ENCODE measurements at regions not wholly inside any gene's neighbourhood (a gene's known extent, or its start where the extent isn't known, plus 50 kb on each side); places are given as distances from the start of the nearest gene placed in this dataset.
A peak's percentile ranks its signal among the peaks of the same experiment; 100 is the strongest.

DNA sequence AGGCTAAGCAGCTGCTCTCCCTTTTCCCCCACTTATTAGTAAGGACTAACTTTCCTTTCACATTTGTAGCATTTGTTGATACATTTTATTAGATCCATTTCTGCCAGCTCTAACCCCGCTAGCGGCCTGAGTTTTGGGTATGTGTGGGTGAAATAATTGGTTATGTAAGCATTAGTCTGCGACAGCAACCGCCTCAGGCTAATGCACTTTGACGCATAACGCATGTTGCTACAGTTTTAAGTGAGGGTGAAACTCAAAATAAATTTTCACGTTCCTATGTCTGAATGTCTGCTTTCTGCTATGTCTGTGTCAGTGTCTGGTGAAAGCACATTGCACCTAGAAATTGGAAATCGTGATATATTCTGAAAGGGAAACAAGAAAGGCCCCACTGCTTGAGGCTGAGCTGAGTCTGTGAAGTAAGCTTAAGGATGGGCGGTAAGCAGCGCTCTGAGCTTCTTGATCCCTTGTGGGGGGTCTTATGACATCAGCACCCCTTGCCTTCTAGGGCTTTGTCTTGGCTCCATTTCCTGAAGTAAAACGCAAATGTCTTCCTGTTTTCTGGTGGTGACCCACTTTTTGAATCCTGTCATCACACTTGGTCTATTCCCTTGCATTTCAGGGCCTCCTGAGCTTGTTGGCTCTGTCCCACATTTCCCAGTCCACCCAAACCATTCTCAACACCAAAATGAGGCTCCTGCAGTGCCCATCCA, 648.3 kb upstream of the ARGLU1 start:
- H3K4me3 ChIP-seq (ENCODE audit: low read length), result no peak overlapping the region
- peak; percentile 61 for DNase-seq (ENCODE audit: low read depth)
- TF ChIP-seq, protein P1, sequence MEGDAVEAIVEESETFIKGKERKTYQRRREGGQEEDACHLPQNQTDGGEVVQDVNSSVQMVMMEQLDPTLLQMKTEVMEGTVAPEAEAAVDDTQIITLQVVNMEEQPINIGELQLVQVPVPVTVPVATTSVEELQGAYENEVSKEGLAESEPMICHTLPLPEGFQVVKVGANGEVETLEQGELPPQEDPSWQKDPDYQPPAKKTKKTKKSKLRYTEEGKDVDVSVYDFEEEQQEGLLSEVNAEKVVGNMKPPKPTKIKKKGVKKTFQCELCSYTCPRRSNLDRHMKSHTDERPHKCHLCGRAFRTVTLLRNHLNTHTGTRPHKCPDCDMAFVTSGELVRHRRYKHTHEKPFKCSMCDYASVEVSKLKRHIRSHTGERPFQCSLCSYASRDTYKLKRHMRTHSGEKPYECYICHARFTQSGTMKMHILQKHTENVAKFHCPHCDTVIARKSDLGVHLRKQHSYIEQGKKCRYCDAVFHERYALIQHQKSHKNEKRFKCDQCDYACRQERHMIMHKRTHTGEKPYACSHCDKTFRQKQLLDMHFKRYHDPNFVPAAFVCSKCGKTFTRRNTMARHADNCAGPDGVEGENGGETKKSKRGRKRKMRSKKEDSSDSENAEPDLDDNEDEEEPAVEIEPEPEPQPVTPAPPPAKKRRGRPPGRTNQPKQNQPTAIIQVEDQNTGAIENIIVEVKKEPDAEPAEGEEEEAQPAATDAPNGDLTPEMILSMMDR (IDR thresholded peaks at IDR 0.05; ENCODE audit: insufficient read depth, low read depth, low read length, missing control alignments), result no peak

DNA sequence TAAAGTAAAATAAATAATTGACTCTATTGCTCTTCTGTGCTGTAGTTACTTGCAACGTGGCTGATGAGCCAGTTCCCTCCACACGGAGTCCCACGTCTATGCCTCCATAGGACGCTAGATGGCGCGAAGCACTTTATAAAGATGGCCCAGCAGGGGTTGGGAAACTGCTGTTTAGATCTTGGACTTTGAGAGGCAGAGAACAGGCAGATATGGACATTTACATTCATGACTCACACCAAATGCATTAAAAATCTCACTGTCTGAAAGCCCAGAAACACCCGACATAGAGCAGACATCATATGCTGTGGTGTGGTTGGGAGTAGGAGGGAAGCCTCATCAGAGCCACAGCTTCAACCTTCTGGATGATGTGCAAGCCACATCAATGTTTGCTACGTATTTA, 643.1 kb upstream of the ARGLU1 start:
- peak; percentile 87 for DNase-seq (ENCODE audit: low read depth)
- H3K4me3 ChIP-seq (ENCODE audit: low read length), result no peak overlapping the region

DNA sequence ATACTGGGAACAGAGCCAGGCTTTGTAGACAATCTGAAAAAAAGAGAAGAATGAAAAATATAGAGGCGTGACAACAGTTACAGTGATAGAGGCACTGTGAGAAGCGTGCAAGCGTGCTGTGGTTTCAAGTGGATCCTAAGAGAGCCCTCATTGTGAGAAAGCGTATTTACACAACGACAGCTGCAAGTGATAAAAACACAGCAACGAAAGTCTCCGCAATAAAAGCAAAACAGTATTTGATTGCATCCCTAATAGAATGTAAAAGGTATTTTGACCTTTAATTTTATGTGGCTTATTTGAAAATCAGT, 642.7 kb upstream of the ARGLU1 start:
- H3K4me3 ChIP-seq (ENCODE audit: low read length), result no peak overlapping the region
- TF ChIP-seq, protein P1 (IDR thresholded peaks at IDR 0.05; ENCODE audit: insufficient read depth, low read depth, low read length, missing control alignments), result no peak
- no peak for DNase-seq (ENCODE audit: low read depth)

More for the DNA sequence above, 643.1 kb upstream of the ARGLU1 start:
- TF ChIP-seq, protein P1 (IDR thresholded peaks at IDR 0.05; ENCODE audit: insufficient read depth, low read depth, low read length, missing control alignments), result peak; percentile 98

DNA sequence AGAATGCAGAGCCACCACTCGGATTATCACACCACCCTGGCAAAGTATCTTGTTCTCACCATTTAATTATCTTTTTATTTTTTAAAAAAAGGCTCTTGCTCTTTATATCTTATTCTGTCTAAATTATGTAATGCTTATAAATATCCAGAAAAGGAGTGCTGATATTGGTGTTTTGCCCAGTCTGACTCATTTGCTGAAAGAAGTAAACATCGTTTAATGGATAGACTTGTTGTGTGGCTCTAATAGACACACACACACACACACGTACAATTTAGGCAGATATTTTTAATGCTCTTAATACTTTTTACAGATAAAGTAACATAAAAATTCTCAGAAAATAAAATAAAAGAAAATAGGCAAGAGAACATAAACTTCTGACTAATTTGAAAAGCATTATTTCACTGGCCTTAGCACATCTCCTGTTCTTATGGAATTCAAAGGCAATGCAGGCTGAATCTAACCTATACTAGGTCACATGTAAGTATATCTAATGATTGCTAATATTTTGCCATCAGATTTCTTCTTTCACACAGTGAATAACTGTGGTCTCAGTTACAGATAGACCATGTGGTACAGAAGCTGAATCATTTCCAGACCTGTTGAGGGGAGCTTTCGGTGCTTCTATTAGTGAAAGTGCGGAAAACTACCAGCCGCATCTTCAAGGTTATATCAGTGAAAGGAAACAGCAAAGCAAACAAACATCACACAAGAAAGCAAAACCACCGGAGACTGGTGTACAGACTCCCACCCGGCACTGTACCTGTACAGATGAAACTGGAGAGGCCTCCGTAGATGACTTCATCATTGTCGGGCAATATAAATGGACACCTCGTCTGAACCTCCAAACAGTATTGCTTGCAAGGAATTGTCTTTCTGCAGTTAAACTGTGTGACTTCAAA, 642.1 kb upstream of the ARGLU1 start:
- DNase-seq (ENCODE audit: low read depth), result no peak
- H3K4me3 ChIP-seq (ENCODE audit: low read length), result no peak overlapping the region
- TF ChIP-seq, protein P1 (IDR thresholded peaks at IDR 0.05; ENCODE audit: insufficient read depth, low read depth, low read length, missing control alignments), result no peak

DNA sequence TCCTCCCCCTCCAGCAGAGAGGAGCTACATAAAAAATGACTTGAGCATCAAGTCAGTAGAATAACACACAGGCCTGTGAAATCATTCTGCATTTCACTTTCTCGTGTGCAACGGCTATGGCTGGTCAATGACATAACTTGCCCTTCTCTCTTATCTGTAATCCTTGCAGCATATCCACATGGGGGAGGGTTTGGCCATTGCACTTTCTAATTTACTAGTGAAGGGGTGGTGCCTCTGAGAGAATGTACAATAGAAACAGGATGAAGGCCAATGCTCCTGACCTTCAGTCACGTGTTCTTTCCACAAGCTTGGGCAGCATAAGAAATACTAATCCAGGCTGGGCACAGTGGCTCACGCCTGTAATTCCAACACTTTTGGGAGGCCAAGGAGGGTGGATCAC, 641.0 kb upstream of the ARGLU1 start:
- TF ChIP-seq, protein P1 (IDR thresholded peaks at IDR 0.05; ENCODE audit: insufficient read depth, low read depth, low read length, missing control alignments), result no peak

DNA sequence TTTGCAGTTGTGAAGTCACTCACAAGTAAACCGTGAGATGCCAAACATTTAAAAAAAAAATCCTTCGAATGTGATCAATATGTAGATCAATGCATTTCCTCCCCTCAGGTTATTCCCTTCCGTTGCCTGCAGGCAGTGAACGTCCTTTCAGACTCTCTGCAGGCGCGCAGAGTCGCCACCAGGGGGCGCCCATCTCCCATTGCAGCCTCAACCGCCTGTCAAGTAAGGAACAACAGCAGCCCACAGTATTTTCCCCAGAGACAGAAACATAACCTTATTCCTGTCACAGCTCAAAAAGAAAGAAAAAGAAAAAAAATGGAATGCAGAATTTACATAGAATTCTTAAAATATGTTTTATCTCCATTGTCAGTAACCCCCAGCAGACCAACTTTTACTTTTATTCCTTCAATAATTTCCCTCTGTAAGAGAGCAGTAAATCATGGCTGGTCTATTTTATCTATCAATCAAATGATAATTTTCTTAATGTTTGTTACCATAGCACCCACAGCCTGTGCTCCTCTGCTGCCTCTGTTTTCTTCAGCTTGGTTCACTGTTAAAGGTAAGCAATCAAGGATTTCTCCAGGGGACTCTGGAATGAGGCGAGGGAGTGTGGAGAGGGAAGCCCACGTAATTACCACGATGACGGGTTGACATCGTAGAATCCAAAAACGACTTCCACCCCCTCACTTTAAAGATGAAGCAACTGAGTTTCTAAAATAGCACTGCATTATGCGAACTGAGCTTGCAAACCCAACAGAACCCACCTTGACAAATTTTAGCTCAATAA, 637.6 kb upstream of the ARGLU1 start:
- H3K4me3 ChIP-seq (ENCODE audit: low read length), result no peak overlapping the region
- DNase-seq (ENCODE audit: low read depth), result peak; percentile 61
- TF ChIP-seq, protein P1 (IDR thresholded peaks at IDR 0.05; ENCODE audit: insufficient read depth, low read depth, low read length, missing control alignments), result peak; percentile 98

More for the DNA sequence above, 641.0 kb upstream of the ARGLU1 start:
- no peak overlapping the region for H3K4me3 ChIP-seq (ENCODE audit: low read length)
- no peak for DNase-seq (ENCODE audit: low read depth)
